ENCODE measurements at regions not wholly inside any gene's neighbourhood (a gene's known extent, or its start where the extent isn't known, plus 50 kb on each side); places are given as distances from the start of the nearest gene placed in this dataset.
A peak's percentile ranks its signal among the peaks of the same experiment; 100 is the strongest.
"Not testable (repeated sequence)": the region's sequence is repeated elsewhere in the genome, so short reads cannot be mapped to it uniquely, and the experiment has no call there.

- in situ Hi-C loops (cut with MboI; ENCODE audit: low pct_unique_long_range_greater_than_20kb, low sequenced_read_pairs), result no loop called here
- no peak for DNase-seq
These were observed 672.3 kb downstream of the UTRN start for GRCh38 chr6:144957236-144957937.

- in situ Hi-C loops (cut with MboI; ENCODE audit: low pct_unique_long_range_greater_than_20kb, low sequenced_read_pairs), result no loop called here
- DNase-seq, result no peak
These were observed 684.0 kb downstream of the UTRN start for GRCh38 chr6:144969154-144969553.

GRCh38 chr6:144969602-144970272 lies 684.6 kb downstream of the UTRN start:
- in situ Hi-C loops (cut with MboI; ENCODE audit: low pct_unique_long_range_greater_than_20kb, low sequenced_read_pairs), result no loop called here
- no peak for DNase-seq

GRCh38 chr6:144977250-144977864 lies 692.2 kb downstream of the UTRN start:
- DNase-seq, result peak; percentile 35
- in situ Hi-C loops (cut with MboI; ENCODE audit: low pct_unique_long_range_greater_than_20kb, low sequenced_read_pairs), result not testable (repeated sequence)

- DNase-seq, result no peak
- in situ Hi-C loops (cut with MboI; ENCODE audit: low pct_unique_long_range_greater_than_20kb, low sequenced_read_pairs), result no loop called here
These were observed 693.1 kb downstream of the UTRN start for GRCh38 chr6:144978208-144978607.

- DNase-seq, result no peak
- in situ Hi-C loops (cut with MboI; ENCODE audit: low pct_unique_long_range_greater_than_20kb, low sequenced_read_pairs), result no loop called here
These were observed 701.1 kb downstream of the UTRN start for GRCh38 chr6:144986271-144986670.

- no peak for DNase-seq
- in situ Hi-C loops (cut with MboI; ENCODE audit: low pct_unique_long_range_greater_than_20kb, low sequenced_read_pairs), result no loop called here
These were observed 704.4 kb downstream of the UTRN start for GRCh38 chr6:144989319-144990107.

GRCh38 chr6:144990784-144991183 lies 705.6 kb downstream of the UTRN start:
- DNase-seq, result no peak
- in situ Hi-C loops (cut with MboI; ENCODE audit: low pct_unique_long_range_greater_than_20kb, low sequenced_read_pairs), result no loop called here

GRCh38 chr6:144993870-144994269 lies 708.7 kb downstream of the UTRN start:
- DNase-seq, result no peak
- in situ Hi-C loops (cut with MboI; ENCODE audit: low pct_unique_long_range_greater_than_20kb, low sequenced_read_pairs), result no loop called here

GRCh38 chr6:144997996-144998395 lies 712.9 kb downstream of the UTRN start:
- in situ Hi-C loops (cut with MboI; ENCODE audit: low pct_unique_long_range_greater_than_20kb, low sequenced_read_pairs), result no loop called here
- no peak for DNase-seq

GRCh38 chr6:144999127-144999526 lies 714.0 kb downstream of the UTRN start:
- in situ Hi-C loops (cut with MboI; ENCODE audit: low pct_unique_long_range_greater_than_20kb, low sequenced_read_pairs), result no loop called here
- no peak for DNase-seq

- in situ Hi-C loops (cut with MboI; ENCODE audit: low pct_unique_long_range_greater_than_20kb, low sequenced_read_pairs), result no loop called here
- no peak for DNase-seq
These were observed 718.0 kb downstream of the UTRN start for GRCh38 chr6:145003145-145003544.

GRCh38 chr6:145006914-145007313 lies 721.8 kb downstream of the UTRN start:
- in situ Hi-C loops (cut with MboI; ENCODE audit: low pct_unique_long_range_greater_than_20kb, low sequenced_read_pairs), result no loop called here
- no peak for DNase-seq

GRCh38 chr6:145008715-145009114 lies 723.6 kb downstream of the UTRN start:
- in situ Hi-C loops (cut with MboI; ENCODE audit: low pct_unique_long_range_greater_than_20kb, low sequenced_read_pairs), result no loop called here

GRCh38 chr6:145009711-145010110 lies 724.6 kb downstream of the UTRN start:
- DNase-seq, result no peak
- in situ Hi-C loops (cut with MboI; ENCODE audit: low pct_unique_long_range_greater_than_20kb, low sequenced_read_pairs), result no loop called here

More at GRCh38 chr6:145008715-145009114, 723.6 kb downstream of the UTRN start:
- DNase-seq, result no peak

GRCh38 chr6:145012039-145012662 lies 723.2 kb downstream of the EPM2A start:
- in situ Hi-C loops (cut with MboI; ENCODE audit: low pct_unique_long_range_greater_than_20kb, low sequenced_read_pairs), result no loop called here
- no peak for DNase-seq

GRCh38 chr6:145015739-145016558 lies 719.4 kb downstream of the EPM2A start:
- in situ Hi-C loops (cut with MboI; ENCODE audit: low pct_unique_long_range_greater_than_20kb, low sequenced_read_pairs), result no loop called here
- DNase-seq, result peak; percentile 5

- DNase-seq, result no peak
- in situ Hi-C loops (cut with MboI; ENCODE audit: low pct_unique_long_range_greater_than_20kb, low sequenced_read_pairs), result no loop called here
These were observed 718.3 kb downstream of the EPM2A start for GRCh38 chr6:145017051-145017450.
